HepG2 (cell line): ENCODE measurements at regions not wholly inside any gene's neighbourhood (a gene's known extent, or its start where the extent isn't known, plus 50 kb on each side); places are given as distances from the start of the nearest gene placed in this dataset.

Experiments
- ATF7 ChIP-seq, 2 experiments: fragments of 450-650 bp in 1 of 2; sonication (generic) in 1 of 2; formaldehyde crosslinking in 1 of 2; IDR thresholded peaks; 2 replicates each; pipeline versions ENCODE4 v1.4.0 to v1.6.1; 2016 to 2020; ENCODE audit warnings: antibody characterized with exemption in 1 of 2, mild to moderate bottlenecking in 1 of 2, missing genetic modification reagents in 1 of 2
- BRCA1 ChIP-seq: sonication (generic); formaldehyde crosslinking; IDR thresholded peaks from 2 replicates; pipeline ENCODE4 v1.4.0; 2020; ENCODE audit warnings: missing genetic modification reagents
- EZH2 ChIP-seq: conservative IDR thresholded peaks from 2 replicates; pipeline ENCODE4 v1.6.1; 2012; ENCODE audit warnings: mild to moderate bottlenecking, low read depth, low read length, moderate library complexity
- FOXO1 ChIP-seq: sonication (generic); formaldehyde crosslinking; IDR thresholded peaks from 2 replicates; pipeline ENCODE4 v1.4.0; 2020; ENCODE audit warnings: missing genetic modification reagents
- HHEX ChIP-seq: IDR thresholded peaks from 2 replicates; pipeline ENCODE4 v1.6.1; 2016; ENCODE audit warnings: control low read depth
- JUND ChIP-seq: sonication (generic); formaldehyde crosslinking; IDR thresholded peaks from 2 replicates; pipeline ENCODE4 v1.8.0; 2022; ENCODE audit warnings: mild to moderate bottlenecking, missing genetic modification reagents
- POLR2A ChIP-seq, 2 experiments: IDR thresholded peaks; 2 replicates each; pipeline ENCODE4 v1.6.1; 2011; ENCODE audit warnings: low read depth in 2 of 2, low read length in 2 of 2, mild to moderate bottlenecking in 1 of 2, moderate library complexity in 1 of 2; ENCODE audit not compliant: insufficient read depth in 1 of 2
- PPARG ChIP-seq: conservative IDR thresholded peaks from 2 replicates; pipeline ENCODE4 v1.6.1; 2016; ENCODE audit warnings: missing biosample characterization, missing genetic modification reagents
- SETDB1 ChIP-seq: sonication (generic); formaldehyde crosslinking; IDR thresholded peaks from 2 replicates; pipeline ENCODE4 v1.5.1; 2020; ENCODE audit warnings: missing genetic modification reagents, mild to moderate bottlenecking, borderline replicate concordance
- TOE1 ChIP-seq: sonication (generic); formaldehyde crosslinking; IDR thresholded peaks from 2 replicates; pipeline ENCODE4 v1.4.0; 2020; ENCODE audit warnings: mild to moderate bottlenecking, missing genetic modification reagents
- ZNF232 ChIP-seq: sonication (generic); formaldehyde crosslinking; IDR thresholded peaks from 2 replicates; pipeline ENCODE4 v1.4.0; 2020; ENCODE audit warnings: missing genetic modification reagents, borderline replicate concordance
- ZNF333 ChIP-seq: sonication (generic); formaldehyde crosslinking; IDR thresholded peaks from 2 replicates; pipeline ENCODE4 v1.4.0; 2020; ENCODE audit warnings: mild to moderate bottlenecking, missing genetic modification reagents, borderline replicate concordance
- TF ChIP-seq, protein P1 (sequence below): sonication (generic); formaldehyde crosslinking; IDR thresholded peaks from 2 replicates; pipeline ENCODE4 v1.4.0; 2020; ENCODE audit warnings: missing genetic modification reagents, borderline replicate concordance
- TF ChIP-seq, protein P2 (sequence below): sonication (generic); formaldehyde crosslinking; IDR thresholded peaks from 2 replicates; pipeline ENCODE4 v1.8.0; 2022; ENCODE audit warnings: mild to moderate bottlenecking, missing genetic modification reagents, borderline replicate concordance

DNA sequence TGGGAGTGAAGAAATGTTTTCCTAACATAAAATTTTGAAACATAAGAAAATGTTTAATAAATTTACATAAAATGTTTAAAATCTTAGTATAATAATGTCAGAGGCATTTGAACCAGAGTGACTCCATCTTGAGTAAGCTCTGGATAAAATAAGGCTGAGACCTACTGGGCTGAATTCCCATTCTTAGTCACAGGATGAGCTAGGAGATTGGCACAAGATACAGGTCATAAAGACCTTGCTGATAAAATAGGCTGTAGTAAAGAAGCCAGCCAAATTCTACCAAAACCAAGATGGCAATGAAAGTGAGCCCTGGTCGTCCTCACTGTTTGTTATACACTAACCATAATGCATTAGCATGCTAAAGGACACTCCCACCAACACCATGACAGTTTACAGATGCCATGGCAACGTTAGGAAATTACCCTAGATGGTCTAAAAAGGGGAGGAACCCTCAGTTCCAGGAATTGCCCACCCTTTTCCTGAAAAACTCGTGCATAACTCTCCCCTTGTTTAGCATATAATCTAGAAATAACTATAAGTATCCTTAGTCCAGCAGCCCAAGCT lies 1184.0 kb downstream of the UQCRFS1 start:
- TF ChIP-seq ATF7 (IDR thresholded peaks at IDR 0.05) (no peak), ATF7 (CRISPR knock-in tag; IDR thresholded peaks at IDR 0.05) (no peak), JUND (CRISPR knock-in tag) (no peak), EZH2 (no peak), POLR2A (IDR thresholded peaks at IDR 0.05; ENCODE audit: insufficient read depth in 1 of 2, low read depth in 2 of 2, low read length in 2 of 2) (no peak), HHEX (CRISPR knock-in tag) (no peak), PPARG (CRISPR knock-in tag) (no peak), ZNF232 (CRISPR knock-in tag) (no peak), BRCA1 (CRISPR knock-in tag) (no peak), ZNF333 (CRISPR knock-in tag) (no peak), FOXO1 (CRISPR knock-in tag) (no peak), TOE1 (CRISPR knock-in tag) (no peak), SETDB1 (no peak)
- TF ChIP-seq, protein P1, sequence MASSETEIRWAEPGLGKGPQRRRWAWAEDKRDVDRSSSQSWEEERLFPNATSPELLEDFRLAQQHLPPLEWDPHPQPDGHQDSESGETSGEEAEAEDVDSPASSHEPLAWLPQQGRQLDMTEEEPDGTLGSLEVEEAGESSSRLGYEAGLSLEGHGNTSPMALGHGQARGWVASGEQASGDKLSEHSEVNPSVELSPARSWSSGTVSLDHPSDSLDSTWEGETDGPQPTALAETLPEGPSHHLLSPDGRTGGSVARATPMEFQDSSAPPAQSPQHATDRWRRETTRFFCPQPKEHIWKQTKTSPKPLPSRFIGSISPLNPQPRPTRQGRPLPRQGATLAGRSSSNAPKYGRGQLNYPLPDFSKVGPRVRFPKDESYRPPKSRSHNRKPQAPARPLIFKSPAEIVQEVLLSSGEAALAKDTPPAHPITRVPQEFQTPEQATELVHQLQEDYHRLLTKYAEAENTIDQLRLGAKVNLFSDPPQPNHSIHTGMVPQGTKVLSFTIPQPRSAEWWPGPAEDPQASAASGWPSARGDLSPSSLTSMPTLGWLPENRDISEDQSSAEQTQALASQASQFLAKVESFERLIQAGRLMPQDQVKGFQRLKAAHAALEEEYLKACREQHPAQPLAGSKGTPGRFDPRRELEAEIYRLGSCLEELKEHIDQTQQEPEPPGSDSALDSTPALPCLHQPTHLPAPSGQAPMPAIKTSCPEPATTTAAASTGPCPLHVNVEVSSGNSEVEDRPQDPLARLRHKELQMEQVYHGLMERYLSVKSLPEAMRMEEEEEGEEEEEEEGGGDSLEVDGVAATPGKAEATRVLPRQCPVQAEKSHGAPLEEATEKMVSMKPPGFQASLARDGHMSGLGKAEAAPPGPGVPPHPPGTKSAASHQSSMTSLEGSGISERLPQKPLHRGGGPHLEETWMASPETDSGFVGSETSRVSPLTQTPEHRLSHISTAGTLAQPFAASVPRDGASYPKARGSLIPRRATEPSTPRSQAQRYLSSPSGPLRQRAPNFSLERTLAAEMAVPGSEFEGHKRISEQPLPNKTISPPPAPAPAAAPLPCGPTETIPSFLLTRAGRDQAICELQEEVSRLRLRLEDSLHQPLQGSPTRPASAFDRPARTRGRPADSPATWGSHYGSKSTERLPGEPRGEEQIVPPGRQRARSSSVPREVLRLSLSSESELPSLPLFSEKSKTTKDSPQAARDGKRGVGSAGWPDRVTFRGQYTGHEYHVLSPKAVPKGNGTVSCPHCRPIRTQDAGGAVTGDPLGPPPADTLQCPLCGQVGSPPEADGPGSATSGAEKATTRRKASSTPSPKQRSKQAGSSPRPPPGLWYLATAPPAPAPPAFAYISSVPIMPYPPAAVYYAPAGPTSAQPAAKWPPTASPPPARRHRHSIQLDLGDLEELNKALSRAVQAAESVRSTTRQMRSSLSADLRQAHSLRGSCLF = no peak
- TF ChIP-seq, protein P2, sequence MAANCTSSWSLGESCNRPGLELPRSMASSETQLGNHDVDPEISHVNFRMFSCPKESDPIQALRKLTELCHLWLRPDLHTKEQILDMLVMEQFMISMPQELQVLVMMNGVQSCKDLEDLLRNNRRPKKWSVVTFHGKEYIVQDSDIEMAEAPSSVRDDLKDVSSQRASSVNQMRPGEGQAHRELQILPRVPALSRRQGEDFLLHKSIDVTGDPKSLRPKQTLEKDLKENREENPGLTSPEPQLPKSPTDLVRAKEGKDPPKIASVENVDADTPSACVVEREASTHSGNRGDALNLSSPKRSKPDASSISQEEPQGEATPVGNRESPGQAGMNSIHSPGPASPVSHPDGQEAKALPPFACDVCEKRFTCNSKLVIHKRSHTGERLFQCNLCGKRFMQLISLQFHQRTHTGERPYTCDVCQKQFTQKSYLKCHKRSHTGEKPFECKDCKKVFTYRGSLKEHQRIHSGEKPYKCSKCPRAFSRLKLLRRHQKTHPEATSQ (CRISPR knock-in tag) = no peak
